ENCODE measurements at regions not wholly inside any gene's neighbourhood (a gene's known extent, or its start where the extent isn't known, plus 50 kb on each side); places are given as distances from the start of the nearest gene placed in this dataset.

DNA sequence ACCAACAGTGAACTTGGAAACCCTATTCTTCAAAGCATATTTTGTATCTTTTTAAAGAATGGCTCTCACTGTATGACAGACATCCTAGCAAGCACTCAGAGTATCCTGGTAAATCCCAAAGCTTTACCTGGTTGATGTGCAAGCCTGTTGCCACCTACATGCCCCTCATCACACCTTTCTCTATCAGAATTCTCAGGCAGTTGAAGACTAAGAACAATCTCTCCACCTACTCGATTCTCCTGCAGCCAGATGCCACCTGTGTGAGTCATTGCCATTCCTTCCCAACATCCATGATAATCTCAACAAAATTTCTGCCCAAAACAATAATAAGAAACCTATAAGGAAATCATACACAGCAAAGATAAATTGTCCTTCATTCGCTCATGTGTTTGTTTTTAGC, 659.8 kb downstream of the BCL11A start:
- Histone ChIP-seq H3K27me3 (no peaks in the 10 kb centered on the region), H3K27ac (no peak overlapping the region), H3K36me3 (no peaks in the 10 kb centered on the region), H3K4me3 (no peak overlapping the region), H3K4me1 (no peaks in the 10 kb centered on the region), H3K9me3 (no peaks in the 10 kb centered on the region)
- intact Hi-C loops (cut with DNase I; ENCODE audit: low total_unique reads): no loop called here
- DNase-seq: no peak
- TF ChIP-seq, protein P1, sequence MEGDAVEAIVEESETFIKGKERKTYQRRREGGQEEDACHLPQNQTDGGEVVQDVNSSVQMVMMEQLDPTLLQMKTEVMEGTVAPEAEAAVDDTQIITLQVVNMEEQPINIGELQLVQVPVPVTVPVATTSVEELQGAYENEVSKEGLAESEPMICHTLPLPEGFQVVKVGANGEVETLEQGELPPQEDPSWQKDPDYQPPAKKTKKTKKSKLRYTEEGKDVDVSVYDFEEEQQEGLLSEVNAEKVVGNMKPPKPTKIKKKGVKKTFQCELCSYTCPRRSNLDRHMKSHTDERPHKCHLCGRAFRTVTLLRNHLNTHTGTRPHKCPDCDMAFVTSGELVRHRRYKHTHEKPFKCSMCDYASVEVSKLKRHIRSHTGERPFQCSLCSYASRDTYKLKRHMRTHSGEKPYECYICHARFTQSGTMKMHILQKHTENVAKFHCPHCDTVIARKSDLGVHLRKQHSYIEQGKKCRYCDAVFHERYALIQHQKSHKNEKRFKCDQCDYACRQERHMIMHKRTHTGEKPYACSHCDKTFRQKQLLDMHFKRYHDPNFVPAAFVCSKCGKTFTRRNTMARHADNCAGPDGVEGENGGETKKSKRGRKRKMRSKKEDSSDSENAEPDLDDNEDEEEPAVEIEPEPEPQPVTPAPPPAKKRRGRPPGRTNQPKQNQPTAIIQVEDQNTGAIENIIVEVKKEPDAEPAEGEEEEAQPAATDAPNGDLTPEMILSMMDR (IDR thresholded peaks at IDR 0.05): no peak
- TF ChIP-seq POLR2A (IDR thresholded peaks at IDR 0.05): no peak

DNA sequence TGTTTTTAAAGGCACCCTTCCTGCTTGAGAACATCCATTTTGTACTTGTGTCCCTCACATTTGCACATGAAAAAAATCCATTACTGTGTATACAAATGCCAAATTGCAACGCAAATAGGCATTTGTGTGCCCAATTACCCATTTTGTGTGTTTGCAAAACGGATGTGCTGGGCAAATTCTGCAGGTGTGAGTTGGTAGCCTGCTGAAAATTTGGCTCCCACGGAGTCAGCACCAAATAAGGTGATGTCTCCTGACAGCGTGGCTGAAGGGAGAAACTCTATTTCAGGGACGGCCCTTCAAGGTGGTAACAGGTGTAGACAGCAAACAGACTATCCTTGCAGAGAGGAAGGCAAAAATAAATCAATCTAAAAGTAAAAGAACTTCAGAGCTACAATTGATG, 661.1 kb downstream of the BCL11A start:
- Histone ChIP-seq H3K4me1 (no peaks in the 10 kb centered on the region), H3K27ac (no peak overlapping the region), H3K36me3 (no peaks in the 10 kb centered on the region), H3K27me3 (no peaks in the 10 kb centered on the region), H3K9me3 (no peaks in the 10 kb centered on the region), H3K4me3 (no peak overlapping the region)
- DNase-seq: no peak
- intact Hi-C loops (cut with DNase I; ENCODE audit: low total_unique reads): no loop called here
- TF ChIP-seq POLR2A (IDR thresholded peaks at IDR 0.05): no peak
- TF ChIP-seq, protein P1 (IDR thresholded peaks at IDR 0.05): no peak

DNA sequence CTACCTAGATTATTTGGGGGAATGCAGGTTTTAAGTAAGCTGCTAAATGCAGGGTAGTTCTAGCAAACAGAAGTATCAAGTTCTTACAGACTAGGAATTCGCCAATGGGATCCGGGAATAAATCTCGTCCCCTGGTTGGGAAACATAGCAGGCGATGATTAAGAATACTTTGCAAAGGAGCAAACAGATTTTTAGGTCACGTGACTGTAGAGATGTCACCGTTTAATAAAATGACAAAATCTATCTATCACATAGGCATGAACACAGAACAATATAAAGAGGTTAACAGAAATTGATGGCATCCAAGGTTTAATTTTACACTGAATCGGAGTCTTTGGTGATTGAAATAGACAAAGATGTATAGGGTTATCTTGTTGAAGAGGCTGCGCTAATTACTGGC, 664.1 kb downstream of the BCL11A start:
- TF ChIP-seq, protein P1 (IDR thresholded peaks at IDR 0.05): no peak
- no peak for TF ChIP-seq POLR2A (IDR thresholded peaks at IDR 0.05)
- DNase-seq: no peak
- no peaks in the 10 kb centered on the region for H3K27me3 ChIP-seq
- H3K4me1 ChIP-seq: no peaks in the 10 kb centered on the region
- no peaks in the 10 kb centered on the region for H3K36me3 ChIP-seq
- no peak overlapping the region for H3K27ac ChIP-seq
- intact Hi-C loops (cut with DNase I; ENCODE audit: low total_unique reads): no loop called here
- no peaks in the 10 kb centered on the region for H3K9me3 ChIP-seq
- no peak overlapping the region for H3K4me3 ChIP-seq

DNA sequence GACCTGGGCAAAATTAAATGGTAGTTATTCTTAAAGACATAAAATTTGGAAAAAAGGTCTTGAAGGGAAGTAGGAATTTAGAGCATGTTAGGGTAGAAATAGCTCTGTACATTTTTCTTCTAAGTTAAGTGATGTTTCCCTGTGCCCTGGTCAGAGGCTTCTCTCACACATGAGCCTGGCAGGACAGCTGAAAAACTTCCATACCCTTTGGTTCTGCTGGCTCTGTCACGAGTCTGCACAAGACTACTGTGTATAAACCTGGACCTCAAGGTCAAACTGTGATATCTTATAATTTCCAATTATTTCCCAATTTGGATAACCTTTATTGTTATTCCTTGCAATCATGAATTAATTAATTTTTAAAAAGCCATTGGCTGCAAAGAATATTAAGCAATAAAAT, 664.7 kb downstream of the BCL11A start:
- TF ChIP-seq, protein P1 (IDR thresholded peaks at IDR 0.05): no peak
- no peak for TF ChIP-seq POLR2A (IDR thresholded peaks at IDR 0.05)
- intact Hi-C loops (cut with DNase I; ENCODE audit: low total_unique reads): no loop called here

DNA sequence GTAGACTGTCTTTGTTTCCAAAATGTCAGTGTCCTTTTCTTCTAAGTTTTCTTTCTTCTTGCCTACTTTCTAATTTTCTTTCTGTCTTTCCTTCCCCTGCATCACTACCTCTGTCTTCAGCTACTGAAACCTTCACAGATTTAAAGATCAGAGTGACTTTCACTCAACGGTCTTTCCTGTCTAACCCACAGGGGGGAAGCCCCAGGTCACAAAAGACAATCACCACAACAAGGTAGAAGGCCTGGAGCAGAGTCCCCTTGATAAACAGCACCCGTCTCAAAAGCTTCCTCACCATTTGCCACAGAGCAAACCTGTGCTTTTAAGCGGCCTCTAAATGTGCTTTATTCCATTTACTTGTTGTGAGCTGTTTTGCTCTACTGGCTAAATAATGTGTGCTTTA, 665.4 kb downstream of the BCL11A start:
- Histone ChIP-seq H3K36me3 (no peaks in the 10 kb centered on the region), H3K9me3 (no peaks in the 10 kb centered on the region), H3K27ac (no peak overlapping the region), H3K4me1 (no peaks in the 10 kb centered on the region), H3K4me3 (no peak overlapping the region), H3K27me3 (no peaks in the 10 kb centered on the region)
- TF ChIP-seq, protein P1 (IDR thresholded peaks at IDR 0.05): no peak
- no peak for TF ChIP-seq POLR2A (IDR thresholded peaks at IDR 0.05)
- DNase-seq: no peak
- intact Hi-C loops (cut with DNase I; ENCODE audit: low total_unique reads): no loop called here

More for the DNA sequence above, 664.7 kb downstream of the BCL11A start:
- Histone ChIP-seq H3K4me3 (no peak overlapping the region), H3K9me3 (no peaks in the 10 kb centered on the region), H3K36me3 (no peaks in the 10 kb centered on the region), H3K4me1 (no peaks in the 10 kb centered on the region), H3K27me3 (no peaks in the 10 kb centered on the region), H3K27ac (no peak overlapping the region)
- DNase-seq: no peak
